Stimulated activated CD8-positive, alpha-beta memory T cell treated with anti-CD3 and anti-CD28 coated beads, Interleukin-7, amount 100 ng/mL, for 4 hours (primary cell): ENCODE measurements at regions not wholly inside any gene's neighbourhood (a gene's known extent, or its start where the extent isn't known, plus 50 kb on each side); places are given as distances from the start of the nearest gene placed in this dataset.
"Not testable (repeated sequence)": the region's sequence is repeated elsewhere in the genome, so short reads cannot be mapped to it uniquely, and the experiment has no call there.

Source experiments
- DNase-seq, 2 donors: peaks; one replicate each; pipeline ENCODE4 v3.0.0-alpha.2; 2020; ENCODE audit warnings: low read depth in 2 of 2

GRCh38 chr2:16907645-16908282 is 242.1 kb upstream of the CYRIA start:
- no peak for DNase-seq

GRCh38 chr2:16905325-16905724 is 239.7 kb upstream of the CYRIA start:
- not testable (repeated sequence) for DNase-seq

GRCh38 chr2:16900405-16901025 is 234.9 kb upstream of the CYRIA start:
- DNase-seq = no peak

- no peak for DNase-seq
Measured at GRCh38 chr2:16899958-16900357, 234.3 kb upstream of the CYRIA start.

- no peak for DNase-seq
Measured at GRCh38 chr2:16890081-16890480, 224.4 kb upstream of the CYRIA start.

- DNase-seq = no peak
Measured at GRCh38 chr2:16885027-16885426, 219.4 kb upstream of the CYRIA start.

GRCh38 chr2:16882706-16883105 is 217.1 kb upstream of the CYRIA start:
- no peak for DNase-seq

- DNase-seq = no peak
Measured at GRCh38 chr2:16881122-16881521, 215.5 kb upstream of the CYRIA start.

- DNase-seq = no peak
Measured at GRCh38 chr2:16871411-16871810, 205.8 kb upstream of the CYRIA start.

- no peak for DNase-seq
Measured at GRCh38 chr2:16870491-16871076, 204.9 kb upstream of the CYRIA start.

GRCh38 chr2:16869711-16870110 is 204.1 kb upstream of the CYRIA start:
- DNase-seq = no peak

GRCh38 chr2:16862471-16862870 is 196.8 kb upstream of the CYRIA start:
- DNase-seq = no peak

GRCh38 chr2:16861530-16861929 is 195.9 kb upstream of the CYRIA start:
- DNase-seq = no peak

- no peak for DNase-seq
Measured at GRCh38 chr2:16861111-16861510, 195.5 kb upstream of the CYRIA start.

- no peak for DNase-seq
Measured at GRCh38 chr2:16860627-16861026, 195.0 kb upstream of the CYRIA start.

- DNase-seq = no peak
Measured at GRCh38 chr2:16855183-16855582, 189.5 kb upstream of the CYRIA start.

GRCh38 chr2:16853088-16853487 is 187.5 kb upstream of the CYRIA start:
- DNase-seq = no peak

GRCh38 chr2:16852651-16853050 is 187.0 kb upstream of the CYRIA start:
- DNase-seq = no peak

- DNase-seq = no peak
Measured at GRCh38 chr2:16851126-16851525, 185.5 kb upstream of the CYRIA start.

GRCh38 chr2:16840496-16841172 is 175.0 kb upstream of the CYRIA start:
- DNase-seq = no peak

GRCh38 chr2:16832910-16833309 is 167.3 kb upstream of the CYRIA start:
- no peak for DNase-seq

- DNase-seq = no peak
Measured at GRCh38 chr2:16828828-16829160, 163.2 kb upstream of the CYRIA start.
